Peyer's patch (tissue), 4 donors: ENCODE measurements at regions not wholly inside any gene's neighbourhood (a gene's known extent, or its start where the extent isn't known, plus 50 kb on each side); places are given as distances from the start of the nearest gene placed in this dataset.

Experiments
- POLR2A ChIP-seq, 2 donors: fragments of 450-650 bp; IDR thresholded peaks; one replicate each; pipeline ENCODE4 v1.5.1; 2017; ENCODE audit warnings: antibody characterized with exemption in 2 of 2, mild to moderate bottlenecking in 2 of 2, moderate library complexity in 2 of 2
- TF ChIP-seq, protein P1 (sequence below), 6 experiments: fragments of 450-650 bp in 4 of 6; fragments of 200-600 bp in 2 of 6; sonication (generic) in 1 of 6; IDR thresholded peaks; one replicate each; pipeline ENCODE4 v1.5.1; 2017 to 2019; ENCODE audit warnings: antibody characterized with exemption in 6 of 6, mild to moderate bottlenecking in 3 of 6, moderate library complexity in 1 of 6

DNA sequence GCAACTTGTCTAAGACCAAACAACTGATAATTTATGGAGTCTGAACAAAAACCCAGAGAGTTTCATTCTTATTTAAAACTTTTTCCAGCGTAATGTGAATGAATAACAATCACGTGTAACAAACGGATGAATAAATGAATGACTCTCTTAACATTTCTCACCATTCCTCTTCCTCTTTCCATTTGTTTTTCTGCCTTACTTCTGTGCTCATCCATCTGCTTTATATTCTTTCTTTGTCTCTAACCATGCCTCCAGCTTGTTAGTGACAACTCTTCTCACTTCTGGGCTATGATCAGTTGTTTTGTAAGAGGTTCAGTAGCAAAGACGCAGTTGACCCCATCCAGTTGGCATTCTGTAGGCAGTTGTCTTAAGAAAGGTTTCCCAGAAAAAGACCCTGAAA is 133.7 kb upstream of the MB21D2 start:
- TF ChIP-seq, protein P1, sequence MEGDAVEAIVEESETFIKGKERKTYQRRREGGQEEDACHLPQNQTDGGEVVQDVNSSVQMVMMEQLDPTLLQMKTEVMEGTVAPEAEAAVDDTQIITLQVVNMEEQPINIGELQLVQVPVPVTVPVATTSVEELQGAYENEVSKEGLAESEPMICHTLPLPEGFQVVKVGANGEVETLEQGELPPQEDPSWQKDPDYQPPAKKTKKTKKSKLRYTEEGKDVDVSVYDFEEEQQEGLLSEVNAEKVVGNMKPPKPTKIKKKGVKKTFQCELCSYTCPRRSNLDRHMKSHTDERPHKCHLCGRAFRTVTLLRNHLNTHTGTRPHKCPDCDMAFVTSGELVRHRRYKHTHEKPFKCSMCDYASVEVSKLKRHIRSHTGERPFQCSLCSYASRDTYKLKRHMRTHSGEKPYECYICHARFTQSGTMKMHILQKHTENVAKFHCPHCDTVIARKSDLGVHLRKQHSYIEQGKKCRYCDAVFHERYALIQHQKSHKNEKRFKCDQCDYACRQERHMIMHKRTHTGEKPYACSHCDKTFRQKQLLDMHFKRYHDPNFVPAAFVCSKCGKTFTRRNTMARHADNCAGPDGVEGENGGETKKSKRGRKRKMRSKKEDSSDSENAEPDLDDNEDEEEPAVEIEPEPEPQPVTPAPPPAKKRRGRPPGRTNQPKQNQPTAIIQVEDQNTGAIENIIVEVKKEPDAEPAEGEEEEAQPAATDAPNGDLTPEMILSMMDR (IDR thresholded peaks at IDR 0.05), result no peak
- TF ChIP-seq POLR2A (IDR thresholded peaks at IDR 0.05), result no peak
